Suprapubic skin (tissue), 3 donors: ENCODE measurements at regions not wholly inside any gene's neighbourhood (a gene's known extent, or its start where the extent isn't known, plus 50 kb on each side); places are given as distances from the start of the nearest gene placed in this dataset.

Source experiments
- POLR2AphosphoS5 ChIP-seq, 3 donors: sonication (generic); formaldehyde crosslinking; IDR thresholded peaks; one replicate each; pipeline ENCODE4 v1.6.1; 2017; ENCODE audit warnings: antibody characterized with exemption in 3 of 3
- TF ChIP-seq, protein P1 (sequence below), 2 donors: fragments of 200-600 bp in 1 of 2; fragments of 450-650 bp in 1 of 2; sonication (generic) in 1 of 2; IDR thresholded peaks; one replicate each; pipeline ENCODE4 v1.5.1; 2016 to 2019; ENCODE audit warnings: antibody characterized with exemption in 2 of 2, mild to moderate bottlenecking in 1 of 2, moderate library complexity in 1 of 2

DNA sequence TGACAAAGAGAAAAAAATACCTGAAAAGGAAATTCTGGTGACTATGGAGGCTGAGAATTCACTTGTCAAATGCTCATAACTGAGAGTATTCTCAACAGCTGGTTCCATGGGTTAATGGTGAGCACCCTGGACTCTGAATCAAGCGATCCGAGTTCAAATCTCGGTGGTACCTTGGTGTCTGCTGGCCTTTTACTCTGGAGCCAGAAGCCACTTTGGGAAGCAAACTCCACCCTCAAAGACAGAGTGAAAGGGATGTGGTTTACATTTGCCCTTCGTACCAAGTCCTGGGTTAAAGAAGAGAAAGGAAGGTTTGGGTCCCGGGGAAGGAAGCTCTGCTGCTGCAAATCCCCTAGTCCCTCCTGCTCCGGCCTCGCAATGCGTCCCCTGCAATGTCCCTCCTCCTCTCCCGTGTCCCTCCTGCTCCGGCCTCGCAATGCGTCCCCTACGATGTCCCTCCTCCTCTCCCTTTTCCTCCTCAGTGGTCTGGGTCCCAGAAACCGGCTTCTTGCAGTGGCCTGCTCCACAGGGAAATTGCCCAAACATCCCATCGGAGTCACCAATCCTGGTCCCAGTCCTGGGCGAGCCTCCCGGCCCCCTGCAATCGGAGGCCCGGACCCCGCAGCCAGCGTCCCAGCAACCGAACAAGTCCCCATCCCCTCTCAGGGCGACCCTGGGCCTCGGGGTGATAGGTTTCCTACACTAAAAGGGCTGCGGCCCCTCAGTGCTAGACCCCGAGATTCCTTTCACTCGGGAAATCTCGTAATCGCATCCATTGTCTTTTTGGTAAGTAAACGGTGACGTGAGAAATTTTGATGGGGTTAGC, 129.4 kb downstream of the PPIAL4G start:
- no peak for TF ChIP-seq POLR2AphosphoS5 (IDR thresholded peaks at IDR 0.05)
- TF ChIP-seq, protein P1, sequence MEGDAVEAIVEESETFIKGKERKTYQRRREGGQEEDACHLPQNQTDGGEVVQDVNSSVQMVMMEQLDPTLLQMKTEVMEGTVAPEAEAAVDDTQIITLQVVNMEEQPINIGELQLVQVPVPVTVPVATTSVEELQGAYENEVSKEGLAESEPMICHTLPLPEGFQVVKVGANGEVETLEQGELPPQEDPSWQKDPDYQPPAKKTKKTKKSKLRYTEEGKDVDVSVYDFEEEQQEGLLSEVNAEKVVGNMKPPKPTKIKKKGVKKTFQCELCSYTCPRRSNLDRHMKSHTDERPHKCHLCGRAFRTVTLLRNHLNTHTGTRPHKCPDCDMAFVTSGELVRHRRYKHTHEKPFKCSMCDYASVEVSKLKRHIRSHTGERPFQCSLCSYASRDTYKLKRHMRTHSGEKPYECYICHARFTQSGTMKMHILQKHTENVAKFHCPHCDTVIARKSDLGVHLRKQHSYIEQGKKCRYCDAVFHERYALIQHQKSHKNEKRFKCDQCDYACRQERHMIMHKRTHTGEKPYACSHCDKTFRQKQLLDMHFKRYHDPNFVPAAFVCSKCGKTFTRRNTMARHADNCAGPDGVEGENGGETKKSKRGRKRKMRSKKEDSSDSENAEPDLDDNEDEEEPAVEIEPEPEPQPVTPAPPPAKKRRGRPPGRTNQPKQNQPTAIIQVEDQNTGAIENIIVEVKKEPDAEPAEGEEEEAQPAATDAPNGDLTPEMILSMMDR (IDR thresholded peaks at IDR 0.05): no peak
